HEK293T (cell line): ENCODE measurements at regions not wholly inside any gene's neighbourhood (a gene's known extent, or its start where the extent isn't known, plus 50 kb on each side); places are given as distances from the start of the nearest gene placed in this dataset.

Source experiments
- ELF4 ChIP-seq: fragments of 450-650 bp; IDR thresholded peaks from 2 replicates; pipeline ENCODE4 v1.6.1; 2017; ENCODE audit warnings: antibody characterized with exemption
- FOXA1 ChIP-seq: fragments of 450-650 bp; IDR thresholded peaks from 2 replicates; pipeline ENCODE4 v1.6.1; 2016; ENCODE audit warnings: mild to moderate bottlenecking
- FOXK2 ChIP-seq: fragments of 450-650 bp; IDR thresholded peaks from 2 replicates; pipeline ENCODE4 v1.6.1; 2016; ENCODE audit warnings: mild to moderate bottlenecking

DNA sequence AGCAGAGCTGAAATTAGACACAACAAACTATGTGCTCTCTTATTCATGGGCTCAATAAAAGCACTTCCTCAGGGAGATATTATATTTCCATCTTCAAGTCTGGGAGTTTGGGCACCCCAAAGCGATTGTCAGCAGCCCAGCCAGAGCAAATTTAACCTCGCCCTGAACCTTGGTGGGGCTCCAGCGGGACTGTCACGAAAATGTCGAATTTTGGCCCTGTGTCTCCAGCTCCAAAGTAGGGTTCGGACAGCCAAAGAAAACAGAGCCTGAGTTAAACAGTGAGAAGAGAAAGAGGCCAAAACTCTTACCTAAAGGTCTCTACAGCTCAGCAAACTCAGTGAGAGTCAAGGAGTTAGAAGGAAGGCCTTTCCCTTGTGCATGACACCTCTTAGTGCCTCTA, 432.9 kb downstream of the SPATA31D1 start:
- TF ChIP-seq FOXK2 (no peak), ELF4 (no peak), FOXA1 (no peak)
